OCI-LY3 (cell line): ENCODE measurements at regions not wholly inside any gene's neighbourhood (a gene's known extent, or its start where the extent isn't known, plus 50 kb on each side); places are given as distances from the start of the nearest gene placed in this dataset.

Source experiments
- CTCF ChIP-seq: fragments of 200-600, 300-600 bp; sonication (generic); IDR thresholded peaks from 2 replicates; pipeline ENCODE4 v1.5.1; 2014; ENCODE audit warnings: antibody characterized with exemption, low read length, low read depth
- EZH2phosphoT487 ChIP-seq: fragments of 200-600 bp; shearing (Covaris generic); IDR thresholded peaks from 2 replicates; pipeline ENCODE4 v1.6.1; 2018; ENCODE audit warnings: antibody characterized with exemption, mixed run types, low read depth

DNA sequence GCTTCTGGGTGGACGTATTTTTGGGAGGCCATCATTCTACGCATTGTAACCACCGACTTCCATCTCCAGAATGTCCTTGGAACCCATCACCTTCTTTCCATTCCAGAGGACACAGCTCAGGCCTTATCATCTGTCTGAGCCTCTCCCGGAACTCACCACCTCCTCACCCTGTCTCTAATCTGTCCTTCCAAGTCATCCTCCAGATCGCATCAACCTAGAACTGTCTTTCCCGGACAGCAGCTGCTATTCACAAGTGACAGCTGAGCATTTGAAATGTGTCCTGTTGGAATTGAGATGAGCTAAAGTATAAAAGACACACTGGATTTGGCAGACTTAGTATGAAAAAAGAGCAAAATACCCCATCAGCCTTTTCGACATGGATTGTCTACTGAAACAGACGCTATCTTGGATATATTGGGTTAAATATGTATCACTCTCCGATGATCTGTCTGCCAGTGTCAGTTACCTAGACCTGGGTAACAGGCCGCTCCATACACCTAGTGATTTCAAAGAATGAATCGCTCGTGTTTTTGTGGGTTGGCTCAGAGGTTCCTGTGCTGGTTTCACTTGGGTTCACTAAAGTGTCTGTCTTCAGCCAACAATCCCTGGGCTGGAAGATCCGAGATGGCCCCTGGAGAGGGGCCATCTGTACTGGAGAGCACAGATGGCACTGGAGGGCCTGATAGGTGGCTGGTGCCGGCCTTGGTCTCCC is 104.4 kb upstream of the RFLNA start:
- TF ChIP-seq CTCF = no peak
- TF ChIP-seq EZH2phosphoT487 = no peak
